ENCODE measurements at regions not wholly inside any gene's neighbourhood (a gene's known extent, or its start where the extent isn't known, plus 50 kb on each side); places are given as distances from the start of the nearest gene placed in this dataset.

DNA sequence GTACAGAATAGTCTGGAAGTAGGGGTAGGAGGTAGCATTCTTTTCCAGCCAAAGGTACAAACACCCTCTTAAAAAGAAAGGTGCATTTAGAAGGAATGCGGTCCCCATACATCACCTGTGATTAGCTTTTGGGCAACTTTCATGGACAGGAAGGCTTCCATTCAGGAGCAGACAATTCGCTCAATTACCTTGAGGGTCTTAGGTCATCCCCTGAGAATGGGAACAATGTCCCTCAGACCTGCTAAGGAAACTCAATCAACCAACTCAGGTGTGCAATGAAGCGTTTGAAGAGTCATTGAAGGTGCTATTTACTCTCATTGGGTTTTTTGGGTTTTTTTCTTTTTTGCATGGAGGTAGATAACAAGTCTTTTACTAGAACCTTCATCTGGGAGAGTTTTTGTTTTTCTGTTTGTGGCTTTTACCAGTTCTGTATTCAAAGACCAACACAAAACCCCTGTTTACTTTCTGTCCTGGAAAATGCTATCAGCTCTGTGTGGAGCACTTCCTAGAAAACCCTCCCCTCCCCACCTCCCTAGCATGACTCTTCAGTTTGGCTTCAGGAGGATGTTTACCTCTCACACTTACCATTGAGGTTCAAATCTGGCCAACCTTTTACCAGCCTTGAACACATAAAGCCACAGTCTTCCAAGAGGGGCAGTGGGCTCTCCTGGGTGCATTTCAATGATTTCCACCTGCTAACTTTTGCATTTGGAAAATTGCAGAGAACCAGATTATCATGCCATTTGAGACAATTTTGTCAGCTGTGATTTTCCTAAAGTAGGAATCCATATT lies 271.2 kb upstream of the PRDM1 start (continued):
- TF ChIP-seq, protein P1, sequence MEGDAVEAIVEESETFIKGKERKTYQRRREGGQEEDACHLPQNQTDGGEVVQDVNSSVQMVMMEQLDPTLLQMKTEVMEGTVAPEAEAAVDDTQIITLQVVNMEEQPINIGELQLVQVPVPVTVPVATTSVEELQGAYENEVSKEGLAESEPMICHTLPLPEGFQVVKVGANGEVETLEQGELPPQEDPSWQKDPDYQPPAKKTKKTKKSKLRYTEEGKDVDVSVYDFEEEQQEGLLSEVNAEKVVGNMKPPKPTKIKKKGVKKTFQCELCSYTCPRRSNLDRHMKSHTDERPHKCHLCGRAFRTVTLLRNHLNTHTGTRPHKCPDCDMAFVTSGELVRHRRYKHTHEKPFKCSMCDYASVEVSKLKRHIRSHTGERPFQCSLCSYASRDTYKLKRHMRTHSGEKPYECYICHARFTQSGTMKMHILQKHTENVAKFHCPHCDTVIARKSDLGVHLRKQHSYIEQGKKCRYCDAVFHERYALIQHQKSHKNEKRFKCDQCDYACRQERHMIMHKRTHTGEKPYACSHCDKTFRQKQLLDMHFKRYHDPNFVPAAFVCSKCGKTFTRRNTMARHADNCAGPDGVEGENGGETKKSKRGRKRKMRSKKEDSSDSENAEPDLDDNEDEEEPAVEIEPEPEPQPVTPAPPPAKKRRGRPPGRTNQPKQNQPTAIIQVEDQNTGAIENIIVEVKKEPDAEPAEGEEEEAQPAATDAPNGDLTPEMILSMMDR (IDR thresholded peaks at IDR 0.05; ENCODE audit: low read depth, low read length, missing input control), result no peak
- no peak for TF ChIP-seq NR2F2 (IDR thresholded peaks at IDR 0.05)
- TF ChIP-seq, protein P2, sequence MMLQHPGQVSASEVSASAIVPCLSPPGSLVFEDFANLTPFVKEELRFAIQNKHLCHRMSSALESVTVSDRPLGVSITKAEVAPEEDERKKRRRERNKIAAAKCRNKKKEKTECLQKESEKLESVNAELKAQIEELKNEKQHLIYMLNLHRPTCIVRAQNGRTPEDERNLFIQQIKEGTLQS (IDR thresholded peaks at IDR 0.05), result no peak
- no peak for TF ChIP-seq RXRA (IDR thresholded peaks at IDR 0.05)
- no peak for TF ChIP-seq RAD21 (IDR thresholded peaks at IDR 0.05)
- TF ChIP-seq FOXA1 (IDR thresholded peaks at IDR 0.05), result no peak
- no peak for TF ChIP-seq TAF1 (conservative IDR thresholded peaks at IDR 0.05)

DNA sequence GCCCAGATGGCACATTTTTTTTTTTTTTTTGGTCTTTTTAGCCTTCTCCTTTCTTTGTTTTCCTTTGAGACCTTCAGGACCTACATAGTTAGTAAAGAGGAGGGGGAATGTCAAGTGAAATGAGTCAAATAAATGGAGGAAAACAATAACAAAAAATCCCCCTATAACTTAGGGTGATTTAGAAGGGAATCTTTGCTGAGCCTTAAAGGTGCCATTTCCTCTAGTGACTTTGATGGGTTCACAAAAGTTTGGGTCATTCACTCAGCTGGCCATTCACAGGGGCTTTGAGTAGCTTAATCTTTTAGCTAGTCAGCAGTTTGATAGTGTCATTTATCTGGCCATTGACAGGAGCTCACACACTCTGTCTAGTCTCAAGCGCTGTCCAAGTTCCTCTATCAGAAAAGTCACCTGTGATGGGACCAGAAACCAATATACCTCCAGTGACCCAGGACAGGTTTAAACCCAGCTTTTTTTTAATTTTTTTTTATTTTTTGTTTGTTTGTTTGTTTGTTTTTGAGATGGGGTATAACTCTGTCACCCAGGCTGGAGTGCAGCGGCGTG lies 275.1 kb upstream of the PRDM1 start:
- WGBS, result 98% methylated on average over 3 of the region's 3 CpGs
- TF ChIP-seq NR2F2 (IDR thresholded peaks at IDR 0.05) (no peak), TAF1 (conservative IDR thresholded peaks at IDR 0.05) (no peak), HNF4A (conservative IDR thresholded peaks at IDR 0.05) (no peak), GABPA (IDR thresholded peaks at IDR 0.05 in 1 of 2, conservative IDR thresholded peaks at IDR 0.05 in 1 of 2) (no peak), YY1 (IDR thresholded peaks at IDR 0.05) (no peak), RXRA (IDR thresholded peaks at IDR 0.05) (no peak)
- TF ChIP-seq, protein P3, sequence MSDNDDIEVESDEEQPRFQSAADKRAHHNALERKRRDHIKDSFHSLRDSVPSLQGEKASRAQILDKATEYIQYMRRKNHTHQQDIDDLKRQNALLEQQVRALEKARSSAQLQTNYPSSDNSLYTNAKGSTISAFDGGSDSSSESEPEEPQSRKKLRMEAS (IDR thresholded peaks at IDR 0.05), result no peak
- TF ChIP-seq, protein P2 (IDR thresholded peaks at IDR 0.05), result no peak
- TF ChIP-seq, protein P4, sequence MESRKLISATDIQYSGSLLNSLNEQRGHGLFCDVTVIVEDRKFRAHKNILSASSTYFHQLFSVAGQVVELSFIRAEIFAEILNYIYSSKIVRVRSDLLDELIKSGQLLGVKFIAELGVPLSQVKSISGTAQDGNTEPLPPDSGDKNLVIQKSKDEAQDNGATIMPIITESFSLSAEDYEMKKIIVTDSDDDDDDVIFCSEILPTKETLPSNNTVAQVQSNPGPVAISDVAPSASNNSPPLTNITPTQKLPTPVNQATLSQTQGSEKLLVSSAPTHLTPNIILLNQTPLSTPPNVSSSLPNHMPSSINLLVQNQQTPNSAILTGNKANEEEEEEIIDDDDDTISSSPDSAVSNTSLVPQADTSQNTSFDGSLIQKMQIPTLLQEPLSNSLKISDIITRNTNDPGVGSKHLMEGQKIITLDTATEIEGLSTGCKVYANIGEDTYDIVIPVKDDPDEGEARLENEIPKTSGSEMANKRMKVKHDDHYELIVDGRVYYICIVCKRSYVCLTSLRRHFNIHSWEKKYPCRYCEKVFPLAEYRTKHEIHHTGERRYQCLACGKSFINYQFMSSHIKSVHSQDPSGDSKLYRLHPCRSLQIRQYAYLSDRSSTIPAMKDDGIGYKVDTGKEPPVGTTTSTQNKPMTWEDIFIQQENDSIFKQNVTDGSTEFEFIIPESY (IDR thresholded peaks at IDR 0.05), result no peak
- TF ChIP-seq, protein P5, sequence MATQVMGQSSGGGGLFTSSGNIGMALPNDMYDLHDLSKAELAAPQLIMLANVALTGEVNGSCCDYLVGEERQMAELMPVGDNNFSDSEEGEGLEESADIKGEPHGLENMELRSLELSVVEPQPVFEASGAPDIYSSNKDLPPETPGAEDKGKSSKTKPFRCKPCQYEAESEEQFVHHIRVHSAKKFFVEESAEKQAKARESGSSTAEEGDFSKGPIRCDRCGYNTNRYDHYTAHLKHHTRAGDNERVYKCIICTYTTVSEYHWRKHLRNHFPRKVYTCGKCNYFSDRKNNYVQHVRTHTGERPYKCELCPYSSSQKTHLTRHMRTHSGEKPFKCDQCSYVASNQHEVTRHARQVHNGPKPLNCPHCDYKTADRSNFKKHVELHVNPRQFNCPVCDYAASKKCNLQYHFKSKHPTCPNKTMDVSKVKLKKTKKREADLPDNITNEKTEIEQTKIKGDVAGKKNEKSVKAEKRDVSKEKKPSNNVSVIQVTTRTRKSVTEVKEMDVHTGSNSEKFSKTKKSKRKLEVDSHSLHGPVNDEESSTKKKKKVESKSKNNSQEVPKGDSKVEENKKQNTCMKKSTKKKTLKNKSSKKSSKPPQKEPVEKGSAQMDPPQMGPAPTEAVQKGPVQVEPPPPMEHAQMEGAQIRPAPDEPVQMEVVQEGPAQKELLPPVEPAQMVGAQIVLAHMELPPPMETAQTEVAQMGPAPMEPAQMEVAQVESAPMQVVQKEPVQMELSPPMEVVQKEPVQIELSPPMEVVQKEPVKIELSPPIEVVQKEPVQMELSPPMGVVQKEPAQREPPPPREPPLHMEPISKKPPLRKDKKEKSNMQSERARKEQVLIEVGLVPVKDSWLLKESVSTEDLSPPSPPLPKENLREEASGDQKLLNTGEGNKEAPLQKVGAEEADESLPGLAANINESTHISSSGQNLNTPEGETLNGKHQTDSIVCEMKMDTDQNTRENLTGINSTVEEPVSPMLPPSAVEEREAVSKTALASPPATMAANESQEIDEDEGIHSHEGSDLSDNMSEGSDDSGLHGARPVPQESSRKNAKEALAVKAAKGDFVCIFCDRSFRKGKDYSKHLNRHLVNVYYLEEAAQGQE (IDR thresholded peaks at IDR 0.05), result no peak

More for the DNA sequence above, 275.1 kb upstream of the PRDM1 start:
- no peak for DNase-seq (ENCODE audit: low spot score)
- H3K27ac ChIP-seq (ENCODE audit: low read depth in 1 of 2, low read length in 2 of 2), result no peak overlapping the region
- no peaks in the 10 kb centered on the region for H3K27me3 ChIP-seq (ENCODE audit: control insufficient read depth in 4 of 4, insufficient read depth in 4 of 4, low read length in 3 of 4)
- H3K4me3 ChIP-seq (ENCODE audit: low read depth in 1 of 3, low read length in 3 of 3), result no peak overlapping the region
- no peaks in the 10 kb centered on the region for H3K36me3 ChIP-seq (ENCODE audit: control insufficient read depth in 4 of 4, insufficient read depth in 3 of 4, low read depth in 1 of 4, low read length in 3 of 4)
- peaks cover 2 to 13% (median 3%) of the 10 kb centered on the region in 4 donors for H3K4me1 ChIP-seq (ENCODE audit: control insufficient read depth in 4 of 4, insufficient read depth in 4 of 4, low read length in 3 of 4)
- no peak overlapping the region for H3K9ac ChIP-seq (ENCODE audit: low read depth in 1 of 2, low read length in 2 of 2)
- no peaks in the 10 kb centered on the region for H3K9me3 ChIP-seq (ENCODE audit: control insufficient read depth in 4 of 4, low read length in 3 of 4)
